Mesodermal cell (in vitro differentiated cells): ENCODE measurements at regions not wholly inside any gene's neighbourhood (a gene's known extent, or its start where the extent isn't known, plus 50 kb on each side); places are given as distances from the start of the nearest gene placed in this dataset.

Experiments used
- H3K27ac ChIP-seq: 2 replicates; pipeline ENCODE4 v1.7.0; 2013; ENCODE audit warnings: mild to moderate bottlenecking, low read depth, low read length, moderate library complexity; ENCODE audit not compliant: severe bottlenecking
- H3K36me3 ChIP-seq: 2 replicates; pipeline ENCODE4 v1.7.1; 2013; ENCODE audit warnings: mild to moderate bottlenecking, low read length, moderate library complexity; ENCODE audit not compliant: control insufficient read depth, insufficient read depth
- H3K4me1 ChIP-seq: one replicate; pipeline ENCODE4 v1.7.1; 2013; ENCODE audit warnings: mild to moderate bottlenecking, low read length; ENCODE audit not compliant: insufficient read depth, control insufficient read depth, poor library complexity, severe bottlenecking
- H3K4me3 ChIP-seq: 2 replicates; pipeline ENCODE4 v1.7.0; 2013; ENCODE audit warnings: low read length, control low read depth, mild to moderate bottlenecking; ENCODE audit not compliant: insufficient read depth, poor library complexity, severe bottlenecking; ENCODE audit errors: extremely low read depth
- H3K9me3 ChIP-seq: 2 replicates; pipeline ENCODE4 v1.7.1; 2013; ENCODE audit warnings: mild to moderate bottlenecking, low read length, moderate library complexity; ENCODE audit not compliant: control insufficient read depth
- WGBS, 2 experiments: methylation state at CpG; one replicate each; pipeline ENCODE4 v1.1.5; 2013; ENCODE audit warnings: missing lambda C conversion rate in 2 of 2; ENCODE audit not compliant: insufficient coverage in 2 of 2; 5-methylcytosine and 5-hydroxymethylcytosine counted together

- no peak overlapping the region for H3K4me3 ChIP-seq
- H3K27ac ChIP-seq, result no peak overlapping the region
- 88 to 94% methylated on average over 10 of the region's 13 CpGs for WGBS, 2 experiments
- no peaks in the 10 kb centered on the region for H3K36me3 ChIP-seq
- no peaks in the 10 kb centered on the region for H3K9me3 ChIP-seq
- peaks cover 5% of the 10 kb centered on the region for H3K4me1 ChIP-seq
These were observed 1460.5 kb downstream of the TBC1D22A start for GRCh38 chr22:48222742-48223487.

- H3K4me3 ChIP-seq, result no peak overlapping the region
- H3K9me3 ChIP-seq, result no peaks in the 10 kb centered on the region
- whole genome bisulfite sequencing, 2 experiments, result 29 to 33% methylated on average over 1 of the region's 7 CpGs
- H3K36me3 ChIP-seq, result no peaks in the 10 kb centered on the region
- no peak overlapping the region for H3K27ac ChIP-seq
- H3K4me1 ChIP-seq, result no peaks in the 10 kb centered on the region
These were observed 1456.5 kb downstream of the TBC1D22A start for GRCh38 chr22:48218889-48219420.

GRCh38 chr22:48217596-48217995 is 1455.1 kb downstream of the TBC1D22A start:
- Histone ChIP-seq H3K9me3 (no peaks in the 10 kb centered on the region), H3K36me3 (no peaks in the 10 kb centered on the region), H3K4me1 (no peaks in the 10 kb centered on the region), H3K4me3 (no peak overlapping the region), H3K27ac (no peak overlapping the region)
- 92 to 93% methylated on average over 11 of the region's 11 CpGs for WGBS, 2 experiments

GRCh38 chr22:48212727-48213126 is 1450.3 kb downstream of the TBC1D22A start:
- Histone ChIP-seq H3K27ac (no peak overlapping the region), H3K4me3 (no peak overlapping the region), H3K4me1 (no peaks in the 10 kb centered on the region), H3K36me3 (no peaks in the 10 kb centered on the region), H3K9me3 (no peaks in the 10 kb centered on the region)
- WGBS, 2 experiments, result 56 to 69% methylated on average over 1 of the region's 1 CpG

GRCh38 chr22:48210812-48211211 is 1448.4 kb downstream of the TBC1D22A start:
- Histone ChIP-seq H3K4me1 (no peaks in the 10 kb centered on the region), H3K36me3 (no peaks in the 10 kb centered on the region), H3K27ac (no peak overlapping the region), H3K4me3 (no peak overlapping the region), H3K9me3 (no peaks in the 10 kb centered on the region)
- WGBS, 2 experiments, result 52 to 62% methylated on average over 4 to 5 of the region's 7 CpGs

GRCh38 chr22:48210198-48210580 is 1447.7 kb downstream of the TBC1D22A start:
- no peaks in the 10 kb centered on the region for H3K4me1 ChIP-seq
- no peaks in the 10 kb centered on the region for H3K9me3 ChIP-seq
- WGBS, 2 experiments, result 32 to 37% methylated on average over 8 of the region's 10 CpGs
- no peaks in the 10 kb centered on the region for H3K36me3 ChIP-seq
- no peak overlapping the region for H3K27ac ChIP-seq
- no peak overlapping the region for H3K4me3 ChIP-seq

GRCh38 chr22:48209473-48210197 is 1447.2 kb downstream of the TBC1D22A start:
- H3K9me3 ChIP-seq, result no peaks in the 10 kb centered on the region
- 90 to 94% methylated on average over 22 to 23 of the region's 26 CpGs for WGBS, 2 experiments
- H3K27ac ChIP-seq, result no peak overlapping the region
- no peak overlapping the region for H3K4me3 ChIP-seq
- H3K36me3 ChIP-seq, result no peaks in the 10 kb centered on the region
- no peaks in the 10 kb centered on the region for H3K4me1 ChIP-seq

- WGBS, 2 experiments, result 93 to 95% methylated on average over 16 to 19 of the region's 19 CpGs
- Histone ChIP-seq H3K27ac (no peak overlapping the region), H3K36me3 (no peaks in the 10 kb centered on the region), H3K9me3 (no peaks in the 10 kb centered on the region), H3K4me3 (no peak overlapping the region), H3K4me1 (no peaks in the 10 kb centered on the region)
These were observed 1446.4 kb downstream of the TBC1D22A start for GRCh38 chr22:48208894-48209293.

GRCh38 chr22:48207919-48208535 is 1445.6 kb downstream of the TBC1D22A start:
- Histone ChIP-seq H3K27ac (no peak overlapping the region), H3K36me3 (no peaks in the 10 kb centered on the region), H3K9me3 (no peaks in the 10 kb centered on the region), H3K4me1 (no peaks in the 10 kb centered on the region), H3K4me3 (no peak overlapping the region)
- 91 to 94% methylated on average over 2 to 3 of the region's 6 CpGs for WGBS, 2 experiments

- H3K4me1 ChIP-seq, result no peaks in the 10 kb centered on the region
- no peak overlapping the region for H3K27ac ChIP-seq
- WGBS, 2 experiments, result 89 to 90% methylated on average over 3 of the region's 3 CpGs
These were observed 1443.3 kb downstream of the TBC1D22A start for GRCh38 chr22:48205790-48206189.

More at GRCh38 chr22:48205790-48206189, 1443.3 kb downstream of the TBC1D22A start:
- Histone ChIP-seq H3K9me3 (no peaks in the 10 kb centered on the region), H3K4me3 (no peak overlapping the region), H3K36me3 (no peaks in the 10 kb centered on the region)
